Neural cell (in vitro differentiated cells): ENCODE measurements at regions not wholly inside any gene's neighbourhood (a gene's known extent, or its start where the extent isn't known, plus 50 kb on each side); places are given as distances from the start of the nearest gene placed in this dataset.

Experiments used
- H2AFZ ChIP-seq: fragments of 200-600, 300-800 bp; sonication (generic), shearing (Covaris generic); 2 replicates; pipeline ENCODE4 v1.6.0; 2014; ENCODE audit warnings: low read depth, mild to moderate bottlenecking, antibody characterized with exemption, low read length, moderate library complexity
- H3F3A ChIP-seq: fragments of 200-600 bp; shearing (Covaris generic); 2 replicates; pipeline ENCODE4 v1.6.1; 2016; ENCODE audit warnings: mild to moderate bottlenecking, moderate library complexity, mixed read lengths, antibody characterized with exemption, low read length; ENCODE audit not compliant: insufficient read depth, poor library complexity, severe bottlenecking
- H3K27ac ChIP-seq: fragments of 200-600, 300-800 bp; sonication (generic), shearing (Covaris generic); 2 replicates; pipeline ENCODE4 v1.5.1; 2014; ENCODE audit warnings: mild to moderate bottlenecking, low read length, moderate library complexity
- H3K27me3 ChIP-seq: fragments of 300-800, 200-600 bp; sonication (generic), shearing (Covaris generic); 2 replicates; pipeline ENCODE4 v1.6.0; 2014; ENCODE audit warnings: mild to moderate bottlenecking, low read depth, low read length, moderate library complexity; ENCODE audit not compliant: insufficient read depth
- H3K36me3 ChIP-seq: fragments of 300-800, 200-600 bp; sonication (generic), shearing (Covaris generic); 2 replicates; pipeline ENCODE4 v1.5.1; 2014; ENCODE audit warnings: mild to moderate bottlenecking, antibody characterized with exemption, low read length, moderate library complexity; ENCODE audit not compliant: insufficient read depth
- H3K4me2 ChIP-seq: fragments of 300-800, 200-600 bp; sonication (generic), shearing (Covaris generic); 2 replicates; pipeline ENCODE4 v1.6.0; 2014; ENCODE audit warnings: mild to moderate bottlenecking, low read length
- H3K4me3 ChIP-seq: fragments of 300-800, 200-600 bp; sonication (generic), shearing (Covaris generic); 2 replicates; pipeline ENCODE4 v1.5.1; 2014; ENCODE audit warnings: mild to moderate bottlenecking, low read length, moderate library complexity
- H3K79me2 ChIP-seq: fragments of 200-600 bp; shearing (Covaris generic); replicated peaks from 2 replicates; pipeline ENCODE4 v1.6.0; 2014; ENCODE audit warnings: mild to moderate bottlenecking, low read length, moderate library complexity; ENCODE audit not compliant: insufficient read depth
- H3K9ac ChIP-seq: fragments of 300-800, 200-600 bp; sonication (generic), shearing (Covaris generic); 2 replicates; pipeline ENCODE4 v1.6.1; 2016; ENCODE audit warnings: mild to moderate bottlenecking, low read length, mixed read lengths
- H3K9me2 ChIP-seq: fragments of 200-600 bp; shearing (Covaris generic); 2 replicates; pipeline ENCODE4 v1.6.1; 2016; ENCODE audit warnings: mild to moderate bottlenecking, low read length, mixed read lengths; ENCODE audit not compliant: insufficient read depth
- H3K9me3 ChIP-seq: fragments of 200-600, 300-800 bp; sonication (generic), shearing (Covaris generic); 2 replicates; pipeline ENCODE4 v1.6.1; 2016; ENCODE audit warnings: mild to moderate bottlenecking, mixed run types, low read length, moderate library complexity, mixed read lengths
- H4K20me1 ChIP-seq: fragments of 200-600 bp; shearing (Covaris generic); 2 replicates; pipeline ENCODE4 v1.6.1; 2016; ENCODE audit warnings: mild to moderate bottlenecking, mixed run types; ENCODE audit not compliant: insufficient read depth
- CTCF ChIP-seq: fragments of 450-650 bp; IDR thresholded peaks from 2 replicates; pipeline ENCODE4 v1.5.1; 2014; ENCODE audit warnings: antibody characterized with exemption, mild to moderate bottlenecking, moderate library complexity; ENCODE audit not compliant: poor library complexity, severe bottlenecking
- EP300 ChIP-seq: fragments of 450-650 bp; conservative IDR thresholded peaks from 2 replicates; pipeline ENCODE4 v1.6.1; 2014; ENCODE audit warnings: antibody characterized with exemption, mild to moderate bottlenecking, moderate library complexity; ENCODE audit not compliant: poor library complexity, severe bottlenecking
- EZH2 ChIP-seq: fragments of 200-600, 300-800 bp; shearing (Covaris generic), sonication (generic); IDR thresholded peaks from 2 replicates; pipeline ENCODE4 v1.6.1; 2014; ENCODE audit warnings: antibody characterized with exemption, low read length, borderline replicate concordance, mild to moderate bottlenecking; ENCODE audit not compliant: insufficient read depth, poor library complexity, severe bottlenecking
- MXI1 ChIP-seq: fragments of 450-650 bp; conservative IDR thresholded peaks from 2 replicates; pipeline ENCODE4 v1.6.1; 2014; ENCODE audit warnings: antibody characterized with exemption, mild to moderate bottlenecking; ENCODE audit not compliant: poor library complexity, severe bottlenecking
- POLR2AphosphoS5 ChIP-seq: IDR thresholded peaks from 2 replicates; pipeline ENCODE4 v1.6.1; 2012
- RAD21 ChIP-seq: fragments of 450-650 bp; conservative IDR thresholded peaks from 2 replicates; pipeline ENCODE4 v1.6.1; 2014; ENCODE audit warnings: antibody characterized with exemption, mild to moderate bottlenecking, moderate library complexity
- REST ChIP-seq: IDR thresholded peaks from 2 replicates; pipeline ENCODE4 v1.6.1; 2012; ENCODE audit warnings: borderline replicate concordance
- SMC3 ChIP-seq: fragments of 450-650 bp; conservative IDR thresholded peaks from 2 replicates; pipeline ENCODE4 v1.6.1; 2014; ENCODE audit warnings: antibody characterized with exemption, mild to moderate bottlenecking, moderate library complexity; ENCODE audit not compliant: poor library complexity
- TAF1 ChIP-seq: IDR thresholded peaks from 2 replicates; pipeline ENCODE4 v1.6.1; 2012; ENCODE audit warnings: low read depth

GRCh38 chr1:217063172-217063908 is 340.1 kb upstream of the ESRRG start:
- Histone ChIP-seq H3F3A (no peaks in the 10 kb centered on the region), H3K27ac (no peak overlapping the region), H3K79me2 (no peaks in the 10 kb centered on the region), H3K9me2 (no peaks in the 10 kb centered on the region), H3K9ac (no peak overlapping the region), H3K27me3 (no peaks in the 10 kb centered on the region), H3K4me3 (no peak overlapping the region), H3K4me2 (no peak overlapping the region), H3K36me3 (no peaks in the 10 kb centered on the region), H4K20me1 (no peaks in the 10 kb centered on the region), H2AFZ (no peak overlapping the region), H3K9me3 (no peaks in the 10 kb centered on the region)
- TF ChIP-seq EZH2 (no peak), REST (no peak), CTCF (no peak), RAD21 (no peak), TAF1 (no peak), SMC3 (no peak), POLR2AphosphoS5 (no peak), EP300 (no peak), MXI1 (no peak)

- TF ChIP-seq SMC3 (no peak), POLR2AphosphoS5 (no peak), CTCF (no peak), RAD21 (no peak), REST (no peak)
- H2AFZ ChIP-seq, result no peak overlapping the region
- H3K4me3 ChIP-seq, result no peak overlapping the region
- no peaks in the 10 kb centered on the region for H3F3A ChIP-seq
- no peaks in the 10 kb centered on the region for H3K79me2 ChIP-seq
- no peaks in the 10 kb centered on the region for H3K9me3 ChIP-seq
- H3K9ac ChIP-seq, result no peak overlapping the region
- no peaks in the 10 kb centered on the region for H3K9me2 ChIP-seq
- no peaks in the 10 kb centered on the region for H4K20me1 ChIP-seq
- no peak overlapping the region for H3K27ac ChIP-seq
- H3K36me3 ChIP-seq, result no peaks in the 10 kb centered on the region
- H3K27me3 ChIP-seq, result no peaks in the 10 kb centered on the region
- no peak overlapping the region for H3K4me2 ChIP-seq
Observed at GRCh38 chr1:217062586-217062985, 339.4 kb upstream of the ESRRG start.
